Neuronal stem cell (in vitro differentiated cells): ENCODE measurements at regions not wholly inside any gene's neighbourhood (a gene's known extent, or its start where the extent isn't known, plus 50 kb on each side); places are given as distances from the start of the nearest gene placed in this dataset.
A peak's percentile ranks its signal among the peaks of the same experiment; 100 is the strongest.

ENCODE experiments used
- DNase-seq: peaks from one replicate; pipeline ENCODE4 v3.0.0-alpha.2; 2013; ENCODE audit warnings: low spot score
- H2AFZ ChIP-seq: one replicate; pipeline ENCODE4 v1.6.1; 2013; ENCODE audit warnings: mild to moderate bottlenecking, low read length, inconsistent platforms
- H2AK5ac ChIP-seq: 2 replicates; pipeline ENCODE4 v1.6.1; 2013; ENCODE audit warnings: low read depth, mild to moderate bottlenecking, inconsistent platforms, low read length, moderate library complexity, mixed read lengths
- H2BK120ac ChIP-seq: 2 replicates; pipeline ENCODE4 v1.6.1; 2013; ENCODE audit warnings: low read depth, mild to moderate bottlenecking, inconsistent platforms, low read length, moderate library complexity, mixed read lengths
- H2BK12ac ChIP-seq: one replicate; pipeline ENCODE4 v1.6.1; 2013; ENCODE audit warnings: low read length, inconsistent platforms
- H2BK15ac ChIP-seq: 2 replicates; pipeline ENCODE4 v1.6.1; 2013; ENCODE audit warnings: mild to moderate bottlenecking, low read length, inconsistent platforms, mixed read lengths
- H2BK5ac ChIP-seq: one replicate; pipeline ENCODE4 v1.6.1; 2013; ENCODE audit warnings: inconsistent platforms, mild to moderate bottlenecking, low read length, moderate library complexity
- H3K14ac ChIP-seq: one replicate; pipeline ENCODE4 v1.6.1; 2013; ENCODE audit warnings: low read length, inconsistent platforms
- H3K18ac ChIP-seq: 2 replicates; pipeline ENCODE4 v1.6.1; 2013; ENCODE audit warnings: low read length, inconsistent platforms
- H3K23ac ChIP-seq: 2 replicates; pipeline ENCODE4 v1.6.1; 2013; ENCODE audit warnings: low read depth, mild to moderate bottlenecking, mixed read lengths, low read length, inconsistent platforms; ENCODE audit not compliant: poor library complexity
- H3K27ac ChIP-seq: replicated peaks from 3 replicates; pipeline ENCODE4 v1.5.1; 2013; ENCODE audit warnings: low read length, inconsistent platforms
- H3K27me3 ChIP-seq, 3 experiments: 2 replicates each; pipeline ENCODE4 v1.6.1; 2013; ENCODE audit warnings: low read length in 3 of 3, mild to moderate bottlenecking in 2 of 3, inconsistent platforms in 1 of 3, low read depth in 1 of 3, mixed read lengths in 1 of 3, moderate library complexity in 1 of 3; ENCODE audit not compliant: control insufficient read depth in 3 of 3, insufficient read depth in 3 of 3
- H3K36me3 ChIP-seq, 2 donors: replicated peaks in 1 of 2; 2 replicates each; pipeline ENCODE4 v1.6.1; 2013; ENCODE audit warnings: low read length in 2 of 2; ENCODE audit not compliant: control insufficient read depth in 2 of 2, insufficient read depth in 2 of 2
- H3K4ac ChIP-seq: 2 replicates; pipeline ENCODE4 v1.6.1; 2013; ENCODE audit warnings: inconsistent platforms, mild to moderate bottlenecking, low read length, moderate library complexity
- H3K4me1 ChIP-seq, 2 donors: 1 replicate in 1 of 2; 2 replicates in 1 of 2; pipeline ENCODE4 v1.6.1; 2013; ENCODE audit warnings: low read length in 2 of 2, low read depth in 1 of 2; ENCODE audit not compliant: control insufficient read depth in 2 of 2, insufficient read depth in 1 of 2
- H3K4me2 ChIP-seq: one replicate; pipeline ENCODE4 v1.6.1; 2013; ENCODE audit warnings: mild to moderate bottlenecking, low read length, inconsistent platforms; ENCODE audit not compliant: insufficient read depth, poor library complexity, severe bottlenecking
- H3K4me3 ChIP-seq, 2 donors: 2 replicates each; pipeline ENCODE4 v1.5.1; 2013; ENCODE audit warnings: low read length in 2 of 2, mild to moderate bottlenecking in 2 of 2, inconsistent platforms in 1 of 2, moderate library complexity in 1 of 2
- H3K79me1 ChIP-seq: one replicate; pipeline ENCODE4 v1.6.1; 2013; ENCODE audit warnings: low read depth, mild to moderate bottlenecking, inconsistent platforms, low read length, moderate library complexity
- H3K9ac ChIP-seq: one replicate; pipeline ENCODE4 v1.6.1; 2013; ENCODE audit warnings: mild to moderate bottlenecking, low read depth, low read length, inconsistent platforms; ENCODE audit not compliant: poor library complexity
- H3K9me3 ChIP-seq, 2 donors: replicated peaks in 1 of 2; 2 replicates each; pipeline versions ENCODE3 to v1.6.1; 2013; ENCODE audit warnings: low read length in 2 of 2, mild to moderate bottlenecking in 2 of 2, inconsistent platforms in 1 of 2, low read depth in 1 of 2, mixed read lengths in 1 of 2, moderate library complexity in 1 of 2; ENCODE audit not compliant: control insufficient read depth in 2 of 2, insufficient read depth in 1 of 2
- H4K8ac ChIP-seq: one replicate; pipeline ENCODE4 v1.6.1; 2013; ENCODE audit warnings: low read depth, mild to moderate bottlenecking, inconsistent platforms, low read length, moderate library complexity
- H4K91ac ChIP-seq: one replicate; pipeline ENCODE4 v1.6.1; 2013; ENCODE audit warnings: low read length, low read depth, mild to moderate bottlenecking, inconsistent platforms; ENCODE audit not compliant: poor library complexity
- WGBS, 2 donors: extraction: QIAGEN DNeasy Blood & Tissue Kit; methylation state at CpG; one replicate each; pipeline ENCODE4 v1.1.7; 2013; ENCODE audit warnings: missing lambda C conversion rate in 2 of 2, mixed read lengths in 1 of 2; ENCODE audit not compliant: insufficient read length in 2 of 2, insufficient replicate concordance in 1 of 2; ENCODE audit errors: extremely low coverage in 2 of 2; 5-methylcytosine and 5-hydroxymethylcytosine counted together

DNA sequence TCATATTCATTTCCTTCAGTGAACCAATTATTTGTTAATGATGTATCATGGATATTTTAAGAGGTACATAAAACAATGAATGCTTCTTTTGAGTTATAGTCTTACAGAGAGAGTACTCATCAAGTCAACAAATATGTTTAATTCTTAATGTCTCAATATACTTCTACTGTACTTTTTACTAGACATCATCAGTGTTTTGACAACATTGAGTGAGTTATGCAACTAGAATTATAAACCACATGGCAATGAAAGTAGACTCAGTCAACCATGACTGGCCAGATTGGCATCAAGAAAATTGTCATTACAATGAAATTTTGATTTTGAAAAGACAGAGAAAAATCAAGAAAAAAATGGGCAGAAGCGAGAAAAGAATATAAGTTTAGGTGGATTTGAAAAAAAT lies 1248.1 kb upstream of the CDH18 start:
- no peak overlapping the region for H2AK5ac ChIP-seq
- DNase-seq, result no peak
- H3K4me2 ChIP-seq, result no peak overlapping the region
- no peak overlapping the region for H2AFZ ChIP-seq
- no peaks in the 10 kb centered on the region for H3K79me1 ChIP-seq
- no peaks in the 10 kb centered on the region for H3K36me3 ChIP-seq
- no peak overlapping the region for H2BK120ac ChIP-seq
- H2BK5ac ChIP-seq, result no peak overlapping the region
- no peak overlapping the region for H3K23ac ChIP-seq
- H3K14ac ChIP-seq, result no peak overlapping the region
- H4K91ac ChIP-seq, result no peak overlapping the region
- no peaks in the 10 kb centered on the region for H3K4me1 ChIP-seq
- no peak overlapping the region for H2BK12ac ChIP-seq
- H3K27ac ChIP-seq, result no peak overlapping the region
- no peak overlapping the region for H2BK15ac ChIP-seq
- no peak overlapping the region for H3K4me3 ChIP-seq
- H3K27me3 ChIP-seq, result no peaks in the 10 kb centered on the region
- H3K9ac ChIP-seq, result no peak overlapping the region
- no peak overlapping the region for H4K8ac ChIP-seq
- no peak overlapping the region for H3K18ac ChIP-seq
- no peaks in the 10 kb centered on the region for H3K9me3 ChIP-seq
- no peak overlapping the region for H3K4ac ChIP-seq
- WGBS, 2 donors, result 100% methylated on average over 1 of the region's 1 CpG; no CpG with 5 or more reads in 1 of the 2 donors

DNA sequence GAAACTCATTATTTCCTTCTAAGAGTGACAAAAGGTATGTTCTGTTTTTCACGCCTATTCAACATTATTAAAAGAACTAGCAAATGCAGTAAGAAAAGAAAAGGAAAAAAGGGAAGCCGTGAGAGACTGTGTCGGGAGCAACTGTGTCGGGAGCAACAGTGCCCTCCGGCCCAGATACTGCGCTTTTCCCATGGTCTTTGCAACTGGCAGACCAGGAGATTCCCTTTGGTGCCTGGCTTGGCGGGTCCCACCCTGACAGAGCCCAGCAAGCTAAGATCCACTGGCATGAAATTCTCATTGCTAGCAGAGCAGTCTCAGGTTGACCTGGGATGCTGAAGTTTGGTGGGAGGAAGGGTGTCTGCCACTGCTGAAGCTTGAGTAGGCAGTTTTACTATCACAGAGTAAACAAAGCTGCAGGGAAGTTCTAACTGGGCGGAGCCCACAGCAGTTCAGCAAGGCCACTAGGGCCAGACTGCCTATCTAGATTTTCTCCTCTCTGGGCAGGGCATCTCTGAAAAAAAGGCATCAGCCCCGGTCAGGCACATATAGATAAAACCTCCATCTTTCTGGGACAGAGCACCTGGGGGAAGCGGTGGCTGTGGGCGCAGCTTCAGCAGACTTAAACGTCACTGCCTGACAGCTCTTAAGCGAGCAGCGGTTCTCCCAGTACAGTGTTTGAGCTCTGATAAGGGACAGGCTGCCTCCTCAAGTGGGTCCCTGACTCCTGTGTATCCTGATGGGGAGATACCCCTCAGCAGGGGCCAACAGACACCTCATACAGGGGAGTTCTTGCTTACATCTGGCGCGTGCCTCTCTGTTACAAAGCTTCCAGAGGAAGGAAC lies 1237.4 kb upstream of the CDH18 start:
- H3K18ac ChIP-seq, result no peak overlapping the region
- no peak overlapping the region for H3K4ac ChIP-seq
- H2AFZ ChIP-seq, result no peak overlapping the region
- H3K79me1 ChIP-seq, result no peaks in the 10 kb centered on the region
- H2BK12ac ChIP-seq, result no peak overlapping the region
- no peaks in the 10 kb centered on the region for H3K4me1 ChIP-seq
- H2BK120ac ChIP-seq, result no peak overlapping the region
- H4K91ac ChIP-seq, result no peak overlapping the region
- no peak overlapping the region for H3K4me3 ChIP-seq
- no peak overlapping the region for H2BK5ac ChIP-seq
- H3K14ac ChIP-seq, result peak overlapping the region; percentile 21
- no peak overlapping the region for H3K23ac ChIP-seq
- DNase-seq, result no peak
- H2BK15ac ChIP-seq, result no peak overlapping the region
- no CpG with 5 or more reads among the region's 16 CpGs for WGBS, 2 donors
- no peak overlapping the region for H2AK5ac ChIP-seq
- H4K8ac ChIP-seq, result no peak overlapping the region
- no peaks in the 10 kb centered on the region for H3K9me3 ChIP-seq
- H3K27ac ChIP-seq, result no peak overlapping the region
- no peak overlapping the region for H3K4me2 ChIP-seq
- H3K27me3 ChIP-seq, result no peaks in the 10 kb centered on the region
- H3K9ac ChIP-seq, result no peak overlapping the region
- H3K36me3 ChIP-seq, result no peaks in the 10 kb centered on the region

- Histone ChIP-seq H2BK15ac (no peak overlapping the region), H2BK120ac (no peak overlapping the region), H3K4me1 (no peaks in the 10 kb centered on the region), H3K23ac (no peak overlapping the region), H3K36me3 (no peaks in the 10 kb centered on the region), H3K9me3 (peaks cover 0 to 2% of the 10 kb centered on the region in 2 donors), H3K14ac (no peak overlapping the region), H2AK5ac (no peak overlapping the region), H3K4me2 (no peak overlapping the region), H2AFZ (no peak overlapping the region), H2BK5ac (no peak overlapping the region), H3K79me1 (peaks cover 2% of the 10 kb centered on the region), H4K91ac (no peak overlapping the region), H3K27ac (no peak overlapping the region), H3K4me3 (no peak overlapping the region), H3K18ac (no peak overlapping the region), H2BK12ac (no peak overlapping the region), H4K8ac (no peak overlapping the region), H3K27me3 (no peaks in the 10 kb centered on the region), H3K9ac (no peak overlapping the region), H3K4ac (no peak overlapping the region)
- no CpG with 5 or more reads among the region's 1 CpG for WGBS, 2 donors
- DNase-seq, result no peak
These were observed 1233.6 kb upstream of the CDH18 start for GRCh38 chr5:21221616-21222015.

GRCh38 chr5:21219966-21220365 lies 1232.0 kb upstream of the CDH18 start:
- H3K27me3 ChIP-seq, result no peaks in the 10 kb centered on the region
- H4K8ac ChIP-seq, result peak overlapping the region; percentile 82
- H3K79me1 ChIP-seq, result peaks cover 2% of the 10 kb centered on the region
- H3K14ac ChIP-seq, result no peak overlapping the region
- no peak overlapping the region for H3K4ac ChIP-seq
- DNase-seq, result no peak
- H2BK120ac ChIP-seq, result no peak overlapping the region
- no peaks in the 10 kb centered on the region for H3K36me3 ChIP-seq
- no peak overlapping the region for H2AFZ ChIP-seq
- H3K18ac ChIP-seq, result no peak overlapping the region
- no peak overlapping the region for H3K4me2 ChIP-seq
- H2BK12ac ChIP-seq, result no peak overlapping the region
- H3K4me1 ChIP-seq, result no peaks in the 10 kb centered on the region
- no peak overlapping the region for H3K23ac ChIP-seq
- H2BK5ac ChIP-seq, result no peak overlapping the region
- H4K91ac ChIP-seq, result no peak overlapping the region
- H3K9me3 ChIP-seq, result peaks cover 0 to 2% of the 10 kb centered on the region in 2 donors
- WGBS, 2 donors, result no CpG with 5 or more reads among the region's 2 CpGs
- no peak overlapping the region for H2BK15ac ChIP-seq
- no peak overlapping the region for H2AK5ac ChIP-seq
- no peak overlapping the region for H3K27ac ChIP-seq
- H3K4me3 ChIP-seq, result no peak overlapping the region
- no peak overlapping the region for H3K9ac ChIP-seq
